Stimulated activated naive CD8-positive, alpha-beta T cell treated with anti-CD3 and anti-CD28 coated beads, Interleukin-15, amount 100 ng/mL, for 72 hours (primary cell): ENCODE measurements at regions not wholly inside any gene's neighbourhood (a gene's known extent, or its start where the extent isn't known, plus 50 kb on each side); places are given as distances from the start of the nearest gene placed in this dataset.

ENCODE experiments used
- ATAC-seq: fragments of 150-1000 bp; cut with Tn5 transposase; 2 replicates; pipeline ENCODE4 v1.10.0; 2021; ENCODE audit warnings: mild to moderate bottlenecking, moderate library complexity
- DNase-seq, 2 donors: peaks; one replicate each; pipeline ENCODE4 v3.0.0; 2021 to 2022
- H3K27ac Mint-ChIP-seq, 2 donors: one replicate each; pipeline ENCODE4 v1.8.0; 2022; ENCODE audit warnings: mild to moderate bottlenecking in 2 of 2, mixed read lengths in 2 of 2, moderate library complexity in 2 of 2
- H3K27me3 Mint-ChIP-seq: one replicate; pipeline ENCODE4 v1.8.0; 2022; ENCODE audit warnings: mixed read lengths
- H3K4me1 Mint-ChIP-seq: one replicate; pipeline ENCODE4 v1.8.0; 2022; ENCODE audit warnings: mild to moderate bottlenecking, mixed read lengths
- H3K4me3 Mint-ChIP-seq, 2 donors: one replicate each; pipeline ENCODE4 v1.8.0; 2022; ENCODE audit warnings: mild to moderate bottlenecking in 2 of 2, mixed read lengths in 2 of 2, moderate library complexity in 1 of 2
- H3K9me3 Mint-ChIP-seq, 2 donors: one replicate each; pipeline ENCODE4 v1.8.0; 2022; ENCODE audit warnings: mixed read lengths in 2 of 2

- ATAC-seq = no peak
- no peak overlapping the region for H3K4me3 Mint-ChIP-seq
- peaks cover 6% of the 10 kb centered on the region for H3K4me1 Mint-ChIP-seq
- no peaks in the 10 kb centered on the region for H3K9me3 Mint-ChIP-seq
- peaks cover 68% of the 10 kb centered on the region for H3K27me3 Mint-ChIP-seq
- DNase-seq = no peak
- H3K27ac Mint-ChIP-seq = no peak overlapping the region
Measured at GRCh38 chr18:5630900-5631413, 87.2 kb upstream of the EPB41L3 start.

GRCh38 chr18:5630057-5630899 lies 86.5 kb upstream of the EPB41L3 start:
- peak; percentile 87 for ATAC-seq
- Mint-ChIP-seq H3K27ac (no peak overlapping the region), H3K4me3 (peak overlapping the region; percentile 80 to 82), H3K4me1 (peaks cover 6% of the 10 kb centered on the region), H3K9me3 (no peaks in the 10 kb centered on the region), H3K27me3 (peaks cover 61% of the 10 kb centered on the region)
- DNase-seq = peak; percentile 30 to 47

GRCh38 chr18:5628512-5629255 lies 84.9 kb upstream of the EPB41L3 start:
- peak; percentile 22 for ATAC-seq

GRCh38 chr18:5627776-5628511 lies 84.1 kb upstream of the EPB41L3 start:
- Mint-ChIP-seq H3K4me1 (peaks cover 6% of the 10 kb centered on the region), H3K27ac (no peak overlapping the region), H3K4me3 (peak overlapping the region; percentile 66 to 69), H3K9me3 (no peaks in the 10 kb centered on the region), H3K27me3 (peaks cover 39% of the 10 kb centered on the region)
- ATAC-seq = no peak
- DNase-seq = no peak

More at GRCh38 chr18:5628512-5629255, 84.9 kb upstream of the EPB41L3 start:
- peak overlapping the region; percentile 80 to 82 for H3K4me3 Mint-ChIP-seq
- peak; percentile 10 to 11 for DNase-seq
- H3K4me1 Mint-ChIP-seq = peaks cover 6% of the 10 kb centered on the region
- H3K9me3 Mint-ChIP-seq = no peaks in the 10 kb centered on the region
- no peak overlapping the region for H3K27ac Mint-ChIP-seq
- peaks cover 46% of the 10 kb centered on the region for H3K27me3 Mint-ChIP-seq

GRCh38 chr18:5626130-5626880 lies 82.5 kb upstream of the EPB41L3 start:
- no peak for ATAC-seq
- no peak overlapping the region for H3K4me3 Mint-ChIP-seq
- no peaks in the 10 kb centered on the region for H3K9me3 Mint-ChIP-seq
- H3K27ac Mint-ChIP-seq = no peak overlapping the region
- no peak for DNase-seq
- H3K27me3 Mint-ChIP-seq = peaks cover 28% of the 10 kb centered on the region
- peaks cover 6% of the 10 kb centered on the region for H3K4me1 Mint-ChIP-seq

- no peak overlapping the region for H3K4me3 Mint-ChIP-seq
- no peak for ATAC-seq
- peaks cover 6% of the 10 kb centered on the region for H3K4me1 Mint-ChIP-seq
- no peak overlapping the region for H3K27ac Mint-ChIP-seq
- H3K9me3 Mint-ChIP-seq = no peaks in the 10 kb centered on the region
- DNase-seq = no peak
- H3K27me3 Mint-ChIP-seq = peaks cover 28% of the 10 kb centered on the region
Measured at GRCh38 chr18:5625076-5625475, 81.3 kb upstream of the EPB41L3 start.

- H3K4me3 Mint-ChIP-seq = no peak overlapping the region
- peaks cover 13% of the 10 kb centered on the region for H3K27me3 Mint-ChIP-seq
- no peaks in the 10 kb centered on the region for H3K9me3 Mint-ChIP-seq
- ATAC-seq (no peak), DNase-seq (no peak)
- H3K27ac Mint-ChIP-seq = no peak overlapping the region
- H3K4me1 Mint-ChIP-seq = no peaks in the 10 kb centered on the region
Measured at GRCh38 chr18:5622905-5623304, 79.1 kb upstream of the EPB41L3 start.

- no peak overlapping the region for H3K27ac Mint-ChIP-seq
- DNase-seq (no peak), ATAC-seq (no peak)
- H3K9me3 Mint-ChIP-seq = no peaks in the 10 kb centered on the region
- H3K27me3 Mint-ChIP-seq = peaks cover 21% of the 10 kb centered on the region
- H3K4me1 Mint-ChIP-seq = no peaks in the 10 kb centered on the region
- no peak overlapping the region for H3K4me3 Mint-ChIP-seq
Measured at GRCh38 chr18:5620289-5620688, 76.5 kb upstream of the EPB41L3 start.

GRCh38 chr18:5619376-5619775 lies 75.6 kb upstream of the EPB41L3 start:
- Mint-ChIP-seq H3K27ac (no peak overlapping the region), H3K4me1 (no peaks in the 10 kb centered on the region), H3K9me3 (no peaks in the 10 kb centered on the region), H3K27me3 (peaks cover 22% of the 10 kb centered on the region), H3K4me3 (no peak overlapping the region)
- ATAC-seq (no peak), DNase-seq (no peak)

GRCh38 chr18:5618047-5618688 lies 74.4 kb upstream of the EPB41L3 start:
- no peak overlapping the region for H3K4me3 Mint-ChIP-seq
- H3K4me1 Mint-ChIP-seq = no peaks in the 10 kb centered on the region
- peaks cover 22% of the 10 kb centered on the region for H3K27me3 Mint-ChIP-seq
- no peak overlapping the region for H3K27ac Mint-ChIP-seq
- DNase-seq = no peak
- ATAC-seq = no peak
- H3K9me3 Mint-ChIP-seq = no peaks in the 10 kb centered on the region

- H3K9me3 Mint-ChIP-seq = no peaks in the 10 kb centered on the region
- H3K4me3 Mint-ChIP-seq = no peak overlapping the region
- H3K27ac Mint-ChIP-seq = no peak overlapping the region
- DNase-seq (no peak), ATAC-seq (peak; percentile 37)
- H3K4me1 Mint-ChIP-seq = no peaks in the 10 kb centered on the region
- peaks cover 22% of the 10 kb centered on the region for H3K27me3 Mint-ChIP-seq
Measured at GRCh38 chr18:5611221-5611620, 67.4 kb upstream of the EPB41L3 start.

- Mint-ChIP-seq H3K4me3 (no peak overlapping the region), H3K9me3 (no peaks in the 10 kb centered on the region), H3K27ac (no peak overlapping the region), H3K27me3 (peaks cover 12% of the 10 kb centered on the region), H3K4me1 (no peaks in the 10 kb centered on the region)
- DNase-seq (no peak), ATAC-seq (no peak)
Measured at GRCh38 chr18:5608846-5609245, 65.0 kb upstream of the EPB41L3 start.

GRCh38 chr18:5606951-5607350 lies 63.2 kb upstream of the EPB41L3 start:
- H3K27me3 Mint-ChIP-seq = peaks cover 12% of the 10 kb centered on the region
- no peaks in the 10 kb centered on the region for H3K9me3 Mint-ChIP-seq
- H3K4me1 Mint-ChIP-seq = no peaks in the 10 kb centered on the region
- DNase-seq = no peak
- ATAC-seq = no peak
- no peak overlapping the region for H3K4me3 Mint-ChIP-seq
- H3K27ac Mint-ChIP-seq = no peak overlapping the region

- DNase-seq (no peak), ATAC-seq (no peak)
- H3K4me3 Mint-ChIP-seq = no peak overlapping the region
- no peaks in the 10 kb centered on the region for H3K9me3 Mint-ChIP-seq
- peak overlapping the region in 1 of 2 donors; percentile 72 for H3K27ac Mint-ChIP-seq
- H3K4me1 Mint-ChIP-seq = no peaks in the 10 kb centered on the region
- H3K27me3 Mint-ChIP-seq = peaks cover 12% of the 10 kb centered on the region
Measured at GRCh38 chr18:5604778-5605177, 61.0 kb upstream of the EPB41L3 start.
